ENCODE measurements at regions not wholly inside any gene's neighbourhood (a gene's known extent, or its start where the extent isn't known, plus 50 kb on each side); places are given as distances from the start of the nearest gene placed in this dataset.

DNA sequence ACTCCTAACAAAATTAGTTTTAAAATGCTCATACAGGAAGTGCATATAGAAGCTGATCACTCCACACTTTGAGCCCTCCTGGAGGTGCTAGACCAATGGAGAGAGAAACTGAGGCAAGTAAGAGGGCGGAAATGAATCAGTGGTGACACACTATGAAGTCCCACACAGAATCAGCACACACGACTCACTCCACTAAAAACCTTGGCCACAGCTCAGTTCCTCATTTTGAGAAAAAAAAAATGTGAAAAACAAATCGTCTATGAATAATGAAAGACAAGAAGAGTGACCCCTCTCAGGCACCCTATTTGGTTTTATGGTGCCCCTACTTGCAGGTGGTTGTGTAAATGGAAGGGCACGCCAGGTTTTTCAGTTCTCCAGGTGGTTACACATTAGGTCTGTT is 675.1 kb upstream of the BRINP3 start:
- Histone ChIP-seq H2AFZ (ENCODE audit: control insufficient read depth, low read depth, low read length) (no peak overlapping the region), H3K27me3 (replicated peaks in 1 of 2; ENCODE audit: control insufficient read depth in 2 of 2, insufficient read depth in 2 of 2, low read length in 1 of 2) (no peaks in the 10 kb centered on the region), H3K27ac (ENCODE audit: control insufficient read depth, insufficient read depth) (no peak overlapping the region), H3K9me3 (replicated peaks; ENCODE audit: control insufficient read depth, insufficient read depth, low read length) (no peaks in the 10 kb centered on the region), H3K9ac (ENCODE audit: control insufficient read depth, insufficient read depth, low read length) (no peak overlapping the region), H3K79me2 (ENCODE audit: control insufficient read depth, insufficient read depth, low read length) (no peaks in the 10 kb centered on the region), H3K4me1 (ENCODE audit: control insufficient read depth, insufficient read depth, low read length) (no peaks in the 10 kb centered on the region), H4K20me1 (ENCODE audit: control insufficient read depth, insufficient read depth) (no peaks in the 10 kb centered on the region), H3K4me2 (ENCODE audit: control insufficient read depth, insufficient read depth) (no peak overlapping the region), H3K4me3 (no peak overlapping the region), H3K36me3 (ENCODE audit: control insufficient read depth in 2 of 2, insufficient read depth in 2 of 2, low read length in 1 of 2) (no peaks in the 10 kb centered on the region)
- peak; percentile 40 for ATAC-seq
- ChIA-PET POLR2A (no interaction called here), SMC1A (ENCODE audit: uncharacterized antibody, unreplicated experiment) (no interaction called here), RAD21 (ENCODE audit: unreplicated experiment) (no interaction called here), CTCF (no interaction called here)
- 25% methylated on average over 4 of the region's 4 CpGs for WGBS (ENCODE audit: insufficient coverage, insufficient replicate concordance, low lambda C conversion rate, missing lambda C conversion rate)
- TF ChIP-seq IRF4 (IDR thresholded peaks at IDR 0.05; ENCODE audit: low read depth, low read length) (no peak), SPI1 (IDR thresholded peaks at IDR 0.05; ENCODE audit: borderline replicate concordance, insufficient read depth, low read depth, low read length) (peak; percentile 79), ZNF384 (IDR thresholded peaks at IDR 0.05; ENCODE audit: borderline replicate concordance, low read depth, low read length) (0 out of 2 replicates have a peak, but pooled peaks have one; percentile 12), RELA (IDR thresholded peaks at IDR 0.05; ENCODE audit: borderline replicate concordance, partially characterized antibody) (no peak)
- BruUV-seq (replicated peaks) = no TSS peak
- intact Hi-C loops (cut with micrococcal nuclease; ENCODE audit: unreplicated experiment) = no loop called here
- FAIRE-seq = no peak
- in situ Hi-C loops (cut with MboI) = no loop called here
- DNase-seq (ENCODE audit: low read depth, low spot score) = no peak

DNA sequence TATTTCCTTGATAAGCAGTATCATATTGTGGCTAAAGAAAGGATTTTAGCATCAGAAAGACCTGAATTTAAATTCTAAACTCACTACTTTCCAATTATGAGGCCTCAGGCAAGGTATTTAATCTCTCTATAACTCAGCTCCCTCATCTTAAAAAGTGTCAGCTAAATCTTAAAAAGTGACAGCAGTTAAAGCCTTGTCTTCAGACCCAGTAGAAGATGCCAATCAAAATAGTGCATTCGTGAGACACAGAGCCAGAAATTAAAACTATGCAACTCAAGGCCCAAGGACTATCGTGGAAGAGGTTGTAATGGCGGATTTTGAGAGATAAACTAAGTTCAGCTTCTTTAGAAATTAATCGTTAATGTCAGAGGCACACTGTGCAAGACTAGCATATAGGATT is 677.5 kb upstream of the BRINP3 start:
- ChIA-PET SMC1A (ENCODE audit: uncharacterized antibody, unreplicated experiment) (no interaction called here), CTCF (no interaction called here), POLR2A (no interaction called here), RAD21 (ENCODE audit: unreplicated experiment) (no interaction called here)
- FAIRE-seq = no peak
- intact Hi-C loops (cut with micrococcal nuclease; ENCODE audit: unreplicated experiment) = no loop called here
- H4K20me1 ChIP-seq (ENCODE audit: control insufficient read depth, insufficient read depth) = no peaks in the 10 kb centered on the region
- H3K4me1 ChIP-seq (ENCODE audit: control insufficient read depth, insufficient read depth, low read length) = no peaks in the 10 kb centered on the region
- in situ Hi-C loops (cut with MboI) = no loop called here
- H3K4me2 ChIP-seq (ENCODE audit: control insufficient read depth, insufficient read depth) = no peak overlapping the region
- no peaks in the 10 kb centered on the region for H3K27me3 ChIP-seq (replicated peaks in 1 of 2; ENCODE audit: control insufficient read depth in 2 of 2, insufficient read depth in 2 of 2, low read length in 1 of 2)
- H3K79me2 ChIP-seq (ENCODE audit: control insufficient read depth, insufficient read depth, low read length) = no peaks in the 10 kb centered on the region
- no peak overlapping the region for H3K4me3 ChIP-seq
- H3K36me3 ChIP-seq (ENCODE audit: control insufficient read depth in 2 of 2, insufficient read depth in 2 of 2, low read length in 1 of 2) = no peaks in the 10 kb centered on the region
- H3K27ac ChIP-seq (ENCODE audit: control insufficient read depth, insufficient read depth) = no peak overlapping the region
- no peaks in the 10 kb centered on the region for H3K9me3 ChIP-seq (replicated peaks; ENCODE audit: control insufficient read depth, insufficient read depth, low read length)
- 27% methylated on average over 4 of the region's 4 CpGs for WGBS (ENCODE audit: insufficient coverage, insufficient replicate concordance, low lambda C conversion rate, missing lambda C conversion rate)
- no TSS peak for BruUV-seq (replicated peaks)
- no peak overlapping the region for H3K9ac ChIP-seq (ENCODE audit: control insufficient read depth, insufficient read depth, low read length)
- no peak for DNase-seq (ENCODE audit: low read depth, low spot score)
- ATAC-seq = no peak
- H2AFZ ChIP-seq (ENCODE audit: control insufficient read depth, low read depth, low read length) = no peak overlapping the region
- TF ChIP-seq IKZF2 (IDR thresholded peaks at IDR 0.05) (no peak), BCL11A (IDR thresholded peaks at IDR 0.05; ENCODE audit: low read depth, low read length) (no peak), NRF1 (conservative IDR thresholded peaks at IDR 0.05; ENCODE audit: low read depth, low read length) (no peak), EP300 (IDR thresholded peaks at IDR 0.05; ENCODE audit: borderline replicate concordance in 1 of 2, control insufficient read depth in 1 of 2, low read depth in 2 of 2, low read length in 2 of 2) (no peak), SRF (IDR thresholded peaks at IDR 0.05; ENCODE audit: low read depth in 2 of 2, low read length in 2 of 2) (no peak), EGR1 (IDR thresholded peaks at IDR 0.05; ENCODE audit: borderline replicate concordance in 1 of 2, low read depth in 2 of 2, low read length in 2 of 2) (no peak), YY1 (IDR thresholded peaks at IDR 0.05; ENCODE audit: low read depth, low read length) (no peak), FOXM1 (IDR thresholded peaks at IDR 0.05; ENCODE audit: low read depth, low read length) (no peak), ZNF384 (IDR thresholded peaks at IDR 0.05; ENCODE audit: borderline replicate concordance, low read depth, low read length) (no peak), TCF7 (IDR thresholded peaks at IDR 0.05; ENCODE audit: borderline replicate concordance) (no peak), GATAD2B (conservative IDR thresholded peaks at IDR 0.05; ENCODE audit: low read depth) (no peak), HCFC1 (IDR thresholded peaks at IDR 0.05; ENCODE audit: low read length) (no peak), STAT3 (IDR thresholded peaks at IDR 0.05; ENCODE audit: low read depth, low read length) (no peak)
- TF ChIP-seq, protein P1, sequence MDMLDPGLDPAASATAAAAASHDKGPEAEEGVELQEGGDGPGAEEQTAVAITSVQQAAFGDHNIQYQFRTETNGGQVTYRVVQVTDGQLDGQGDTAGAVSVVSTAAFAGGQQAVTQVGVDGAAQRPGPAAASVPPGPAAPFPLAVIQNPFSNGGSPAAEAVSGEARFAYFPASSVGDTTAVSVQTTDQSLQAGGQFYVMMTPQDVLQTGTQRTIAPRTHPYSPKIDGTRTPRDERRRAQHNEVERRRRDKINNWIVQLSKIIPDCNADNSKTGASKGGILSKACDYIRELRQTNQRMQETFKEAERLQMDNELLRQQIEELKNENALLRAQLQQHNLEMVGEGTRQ (IDR thresholded peaks at IDR 0.05; ENCODE audit: borderline replicate concordance, low read depth, low read length) = no peak
- TF ChIP-seq, protein P2, sequence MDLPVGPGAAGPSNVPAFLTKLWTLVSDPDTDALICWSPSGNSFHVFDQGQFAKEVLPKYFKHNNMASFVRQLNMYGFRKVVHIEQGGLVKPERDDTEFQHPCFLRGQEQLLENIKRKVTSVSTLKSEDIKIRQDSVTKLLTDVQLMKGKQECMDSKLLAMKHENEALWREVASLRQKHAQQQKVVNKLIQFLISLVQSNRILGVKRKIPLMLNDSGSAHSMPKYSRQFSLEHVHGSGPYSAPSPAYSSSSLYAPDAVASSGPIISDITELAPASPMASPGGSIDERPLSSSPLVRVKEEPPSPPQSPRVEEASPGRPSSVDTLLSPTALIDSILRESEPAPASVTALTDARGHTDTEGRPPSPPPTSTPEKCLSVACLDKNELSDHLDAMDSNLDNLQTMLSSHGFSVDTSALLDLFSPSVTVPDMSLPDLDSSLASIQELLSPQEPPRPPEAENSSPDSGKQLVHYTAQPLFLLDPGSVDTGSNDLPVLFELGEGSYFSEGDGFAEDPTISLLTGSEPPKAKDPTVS (IDR thresholded peaks at IDR 0.05; ENCODE audit: low read depth, low read length) = no peak

Measured in GM12878 (cell line).